ENCODE measurements at regions not wholly inside any gene's neighbourhood (a gene's known extent, or its start where the extent isn't known, plus 50 kb on each side); places are given as distances from the start of the nearest gene placed in this dataset.

DNA sequence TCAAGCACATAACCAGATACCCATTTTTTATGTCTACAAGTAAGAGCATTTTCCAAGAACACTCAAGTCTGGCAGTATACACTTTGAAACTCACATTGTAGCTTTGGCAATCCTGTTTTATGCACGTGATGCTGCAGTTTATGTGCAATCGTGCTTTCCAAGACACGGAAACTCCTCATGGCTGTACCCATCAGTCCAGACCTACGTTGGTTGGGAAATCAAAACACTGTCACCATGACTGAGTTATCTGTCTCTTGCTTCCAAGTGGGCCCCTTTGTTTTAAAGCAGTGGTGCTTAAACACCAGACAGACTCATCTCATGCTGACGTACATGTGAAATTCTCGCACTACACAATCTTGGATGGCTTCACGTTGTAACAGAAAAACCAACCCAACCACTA, 192.8 kb downstream of the LTN1 start:
- H3K4me1 ChIP-seq, result no peaks in the 10 kb centered on the region
- no peaks in the 10 kb centered on the region for H3K9me3 ChIP-seq
- ATAC-seq (no peak), DNase-seq (no peak)
- 89 to 93% methylated on average over 7 of the region's 7 CpGs for WGBS, 2 donors
- no peaks in the 10 kb centered on the region for H3K27me3 ChIP-seq
- H3K36me3 ChIP-seq (replicated peaks in 1 of 2; ENCODE audit: insufficient read depth in 1 of 2, low read depth in 2 of 2), result no peaks in the 10 kb centered on the region
- no peak overlapping the region for H3K27ac ChIP-seq
- no peak overlapping the region for H3K4me3 ChIP-seq
- TF ChIP-seq, protein P1, sequence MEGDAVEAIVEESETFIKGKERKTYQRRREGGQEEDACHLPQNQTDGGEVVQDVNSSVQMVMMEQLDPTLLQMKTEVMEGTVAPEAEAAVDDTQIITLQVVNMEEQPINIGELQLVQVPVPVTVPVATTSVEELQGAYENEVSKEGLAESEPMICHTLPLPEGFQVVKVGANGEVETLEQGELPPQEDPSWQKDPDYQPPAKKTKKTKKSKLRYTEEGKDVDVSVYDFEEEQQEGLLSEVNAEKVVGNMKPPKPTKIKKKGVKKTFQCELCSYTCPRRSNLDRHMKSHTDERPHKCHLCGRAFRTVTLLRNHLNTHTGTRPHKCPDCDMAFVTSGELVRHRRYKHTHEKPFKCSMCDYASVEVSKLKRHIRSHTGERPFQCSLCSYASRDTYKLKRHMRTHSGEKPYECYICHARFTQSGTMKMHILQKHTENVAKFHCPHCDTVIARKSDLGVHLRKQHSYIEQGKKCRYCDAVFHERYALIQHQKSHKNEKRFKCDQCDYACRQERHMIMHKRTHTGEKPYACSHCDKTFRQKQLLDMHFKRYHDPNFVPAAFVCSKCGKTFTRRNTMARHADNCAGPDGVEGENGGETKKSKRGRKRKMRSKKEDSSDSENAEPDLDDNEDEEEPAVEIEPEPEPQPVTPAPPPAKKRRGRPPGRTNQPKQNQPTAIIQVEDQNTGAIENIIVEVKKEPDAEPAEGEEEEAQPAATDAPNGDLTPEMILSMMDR (IDR thresholded peaks at IDR 0.05), result no peak
- no peak for TF ChIP-seq POLR2A (IDR thresholded peaks at IDR 0.05)
- intact Hi-C loops (cut with DNase I), result no loop called here

DNA sequence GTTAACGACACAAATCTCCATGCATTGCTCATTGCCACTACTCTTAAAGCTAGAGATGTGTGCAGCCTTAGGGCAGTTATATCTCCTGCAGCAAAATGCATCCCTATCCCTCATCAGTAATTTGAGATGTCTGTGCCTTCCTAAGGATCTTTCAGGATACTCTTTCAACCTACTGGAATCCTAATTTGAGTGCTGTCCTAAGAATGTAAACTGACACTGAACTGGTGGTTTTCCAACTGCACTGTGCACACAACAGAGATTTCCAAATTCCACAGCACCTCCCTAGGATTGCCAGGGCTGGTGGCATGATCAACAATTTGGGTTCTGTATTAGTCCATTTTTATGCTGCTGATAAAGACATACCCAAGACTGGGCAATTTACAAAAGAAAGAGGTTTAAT, 193.9 kb downstream of the LTN1 start:
- H3K9me3 ChIP-seq, result no peaks in the 10 kb centered on the region
- H3K4me3 ChIP-seq, result no peak overlapping the region
- DNase-seq (no peak), ATAC-seq (no peak)
- H3K36me3 ChIP-seq (replicated peaks in 1 of 2; ENCODE audit: insufficient read depth in 1 of 2, low read depth in 2 of 2), result no peaks in the 10 kb centered on the region
- H3K27me3 ChIP-seq, result no peaks in the 10 kb centered on the region
- no peak overlapping the region for H3K27ac ChIP-seq
- WGBS, 2 donors, result 70 to 75% methylated on average over 1 of the region's 1 CpG
- intact Hi-C loops (cut with DNase I), result no loop called here
- TF ChIP-seq, protein P1 (IDR thresholded peaks at IDR 0.05), result no peak
- no peak for TF ChIP-seq POLR2A (IDR thresholded peaks at IDR 0.05)
- no peaks in the 10 kb centered on the region for H3K4me1 ChIP-seq

DNA sequence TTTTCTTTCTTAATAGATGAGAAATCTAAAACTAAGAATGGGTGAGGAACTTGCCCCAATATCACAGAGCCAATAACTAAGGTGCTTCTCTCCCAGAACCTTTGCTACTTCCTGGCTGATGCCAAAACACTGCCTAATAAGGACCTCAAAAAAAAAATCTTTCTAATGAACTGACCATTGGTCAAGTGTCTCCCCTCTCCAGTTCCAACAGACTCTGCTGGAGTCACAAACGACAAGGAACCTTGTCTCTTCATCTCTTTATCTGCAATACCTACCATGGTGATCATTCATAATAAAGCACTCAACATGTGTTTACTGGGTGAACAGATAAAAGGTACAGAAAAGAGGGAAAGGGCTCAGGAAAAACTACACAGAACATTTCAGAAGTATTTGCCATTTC, 197.4 kb downstream of the LTN1 start:
- no peak overlapping the region for H3K4me3 ChIP-seq
- peaks cover 4% of the 10 kb centered on the region for H3K4me1 ChIP-seq
- no peaks in the 10 kb centered on the region for H3K27me3 ChIP-seq
- 54 to 57% methylated on average over 1 of the region's 1 CpG for WGBS, 2 donors
- no peaks in the 10 kb centered on the region for H3K36me3 ChIP-seq (replicated peaks in 1 of 2; ENCODE audit: insufficient read depth in 1 of 2, low read depth in 2 of 2)
- intact Hi-C loops (cut with DNase I), result no loop called here
- TF ChIP-seq POLR2A (IDR thresholded peaks at IDR 0.05), result no peak
- TF ChIP-seq, protein P1 (IDR thresholded peaks at IDR 0.05), result no peak
- no peak for DNase-seq
- H3K9me3 ChIP-seq, result no peaks in the 10 kb centered on the region
- ATAC-seq, result no peak
- no peak overlapping the region for H3K27ac ChIP-seq

DNA sequence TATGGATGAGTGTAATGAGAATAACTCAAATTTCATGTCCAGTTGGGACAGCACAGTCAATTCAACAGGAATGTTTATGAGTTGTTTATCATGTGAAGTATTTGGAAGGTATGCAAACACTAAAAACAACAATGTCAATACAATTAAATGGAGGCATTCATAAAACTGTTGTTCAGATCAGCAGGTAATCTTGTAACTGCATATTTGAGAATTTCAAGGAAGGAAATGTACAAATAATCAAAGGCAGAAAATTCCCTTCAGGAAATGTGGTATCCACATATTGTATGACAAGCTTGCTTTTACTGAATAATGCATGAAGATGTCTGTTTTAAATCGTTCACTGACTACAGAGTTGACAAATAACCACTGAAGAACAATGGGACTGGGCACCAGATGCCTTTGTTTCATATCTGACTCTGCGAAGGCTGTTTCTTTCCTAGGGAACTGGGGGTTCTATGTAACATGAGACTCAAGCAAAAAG, 198.3 kb downstream of the LTN1 start:
- TF ChIP-seq, protein P1 (IDR thresholded peaks at IDR 0.05), result no peak
- no peak for TF ChIP-seq POLR2A (IDR thresholded peaks at IDR 0.05)
- intact Hi-C loops (cut with DNase I), result no loop called here
- no peaks in the 10 kb centered on the region for H3K9me3 ChIP-seq
- no peak overlapping the region for H3K4me3 ChIP-seq
- no peak overlapping the region for H3K27ac ChIP-seq
- ATAC-seq (no peak), DNase-seq (no peak)
- H3K27me3 ChIP-seq, result no peaks in the 10 kb centered on the region
- H3K4me1 ChIP-seq, result peaks cover 4% of the 10 kb centered on the region
- no peaks in the 10 kb centered on the region for H3K36me3 ChIP-seq (replicated peaks in 1 of 2; ENCODE audit: insufficient read depth in 1 of 2, low read depth in 2 of 2)
- 46 to 48% methylated on average over 2 of the region's 2 CpGs for WGBS, 2 donors

DNA sequence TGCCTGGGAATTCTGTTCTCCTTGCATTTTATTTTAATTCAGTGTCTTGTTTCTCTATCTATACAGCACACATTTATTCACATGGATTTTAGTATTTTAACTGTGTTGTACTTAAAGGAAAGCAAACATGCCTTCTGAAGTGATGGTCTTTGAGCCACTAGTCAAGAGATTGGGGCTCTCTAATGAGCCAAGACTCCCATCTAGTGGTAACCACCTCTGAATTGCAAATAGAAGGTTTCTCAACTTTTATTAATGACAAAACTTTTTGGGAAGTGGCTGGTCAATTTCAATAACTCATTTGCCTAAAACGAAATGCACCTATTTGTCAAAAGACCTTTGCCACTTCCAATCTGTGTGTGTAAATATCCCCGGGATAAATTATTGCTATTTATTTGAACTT, 199.6 kb downstream of the LTN1 start:
- no peak overlapping the region for H3K4me3 ChIP-seq
- no peaks in the 10 kb centered on the region for H3K9me3 ChIP-seq
- no peaks in the 10 kb centered on the region for H3K36me3 ChIP-seq (replicated peaks in 1 of 2; ENCODE audit: insufficient read depth in 1 of 2, low read depth in 2 of 2)
- no peak overlapping the region for H3K27ac ChIP-seq
- no peak for TF ChIP-seq POLR2A (IDR thresholded peaks at IDR 0.05)
- TF ChIP-seq, protein P1 (IDR thresholded peaks at IDR 0.05), result peak in 1 of 7 experiments; percentile 2
- H3K4me1 ChIP-seq, result peaks cover 4% of the 10 kb centered on the region
- no peak for DNase-seq
- no peak for ATAC-seq
- no peaks in the 10 kb centered on the region for H3K27me3 ChIP-seq
- intact Hi-C loops (cut with DNase I), result no loop called here
- 5 to 19% methylated on average over 2 of the region's 2 CpGs for whole genome bisulfite sequencing, 2 donors
